CD4-positive, CD25-positive, alpha-beta regulatory T cell (primary cell): ENCODE measurements at regions not wholly inside any gene's neighbourhood (a gene's known extent, or its start where the extent isn't known, plus 50 kb on each side); places are given as distances from the start of the nearest gene placed in this dataset.
"Not testable (repeated sequence)": the region's sequence is repeated elsewhere in the genome, so short reads cannot be mapped to it uniquely, and the experiment has no call there.

Experiments used
- ATAC-seq, 2 donors: fragments of 150-1000 bp; cut with Tn5 transposase; one replicate each; pipeline ENCODE4 v1.10.0; 2021; ENCODE audit warnings: low read depth in 2 of 2, moderate number of reproducible peaks in 2 of 2, moderate library complexity in 1 of 2
- DNase-seq, 3 donors: peaks; one replicate each; pipeline versions ENCODE4 v3.0.0 to v3.0.0-alpha.2; 2012 to 2022; ENCODE audit warnings: mixed read lengths in 1 of 3
- H3K27ac ChIP-seq: one replicate; pipeline ENCODE4 v1.7.0; 2013; ENCODE audit warnings: mild to moderate bottlenecking, low read length; ENCODE audit not compliant: insufficient read depth, poor library complexity, severe bottlenecking
- H3K27me3 ChIP-seq: one replicate; pipeline ENCODE4 v1.7.0; 2013; ENCODE audit warnings: low read length; ENCODE audit not compliant: control insufficient read depth, insufficient read depth
- H3K36me3 ChIP-seq: one replicate; pipeline ENCODE4 v1.7.0; 2013; ENCODE audit warnings: mild to moderate bottlenecking, low read length, moderate library complexity; ENCODE audit not compliant: control insufficient read depth, insufficient read depth
- H3K4me1 ChIP-seq: 2 replicates; pipeline ENCODE4 v1.7.0; 2013; ENCODE audit warnings: mild to moderate bottlenecking, low read length; ENCODE audit not compliant: insufficient read depth, control insufficient read depth, poor library complexity, severe bottlenecking
- H3K4me3 ChIP-seq: one replicate; pipeline ENCODE4 v1.7.0; 2013; ENCODE audit warnings: low read depth, mild to moderate bottlenecking, low read length, moderate library complexity
- H3K9me3 ChIP-seq, 2 experiments: 1 replicate in 1 of 2; 2 replicates in 1 of 2; pipeline ENCODE4 v1.7.0; 2013; ENCODE audit warnings: low read length in 2 of 2, mild to moderate bottlenecking in 1 of 2, moderate library complexity in 1 of 2; ENCODE audit not compliant: control insufficient read depth in 2 of 2
- H3K27ac Mint-ChIP-seq, 3 donors: one replicate each; pipeline ENCODE4 v1.8.0; 2020 to 2022; ENCODE audit warnings: mild to moderate bottlenecking in 3 of 3, mixed read lengths in 3 of 3, moderate library complexity in 2 of 3
- H3K27me3 Mint-ChIP-seq: one replicate; pipeline ENCODE4 v1.8.0; 2022; ENCODE audit warnings: mild to moderate bottlenecking, mixed read lengths
- H3K36me3 Mint-ChIP-seq: one replicate; pipeline ENCODE4 v1.8.0; 2020; ENCODE audit warnings: mixed read lengths
- H3K4me1 Mint-ChIP-seq, 4 donors: one replicate each; pipeline ENCODE4 v1.8.0; 2020 to 2022; ENCODE audit warnings: mixed read lengths in 4 of 4, mild to moderate bottlenecking in 1 of 4
- H3K4me3 Mint-ChIP-seq, 4 donors: one replicate each; pipeline ENCODE4 v1.8.0; 2020 to 2022; ENCODE audit warnings: mild to moderate bottlenecking in 4 of 4, mixed read lengths in 4 of 4, moderate library complexity in 3 of 4
- H3K9me3 Mint-ChIP-seq, 7 donors: one replicate each; pipeline ENCODE4 v1.8.0; 2020 to 2022; ENCODE audit warnings: mixed read lengths in 7 of 7, mild to moderate bottlenecking in 3 of 7, moderate library complexity in 2 of 7

DNA sequence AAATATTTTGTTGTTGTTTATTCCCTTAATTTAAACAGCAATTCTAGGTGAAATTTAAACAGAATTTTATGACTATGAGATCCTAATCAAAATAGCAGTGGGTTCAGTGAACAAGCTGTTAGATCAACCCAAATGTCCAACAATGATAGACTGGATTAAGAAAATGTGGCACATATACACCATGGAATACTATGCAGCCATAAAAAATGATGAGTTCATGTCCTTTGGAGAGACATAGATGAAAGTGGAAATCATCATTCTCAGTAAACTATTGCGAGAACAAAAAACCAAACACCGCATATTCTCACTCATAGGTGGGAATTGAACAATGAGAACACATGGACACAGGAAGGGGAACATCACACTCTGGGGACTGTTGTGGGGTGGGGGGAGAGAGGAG, 407.3 kb upstream of the ADAMTSL1 start:
- not testable (repeated sequence) for H3K4me3 ChIP-seq, H3K27me3 Mint-ChIP-seq, H3K9me3 ChIP-seq, DNase-seq, H3K4me1 Mint-ChIP-seq, H3K36me3 ChIP-seq, ATAC-seq, H3K9me3 Mint-ChIP-seq, H3K4me3 Mint-ChIP-seq, H3K36me3 Mint-ChIP-seq, H3K27me3 ChIP-seq, H3K27ac ChIP-seq, H3K27ac Mint-ChIP-seq, H3K4me1 ChIP-seq

GRCh38 chr9:18067548-18068120, 406.3 kb upstream of the ADAMTSL1 start:
- H3K36me3 Mint-ChIP-seq: no peaks in the 10 kb centered on the region

GRCh38 chr9:18068900-18069299, 405.1 kb upstream of the ADAMTSL1 start:
- H3K9me3 Mint-ChIP-seq: peaks cover 0 to 2% (median 1%) of the 10 kb centered on the region in 7 donors
- H3K9me3 ChIP-seq: no peaks in the 10 kb centered on the region

More at GRCh38 chr9:18067548-18068120, 406.3 kb upstream of the ADAMTSL1 start:
- no peaks in the 10 kb centered on the region for H3K27me3 ChIP-seq
- H3K27ac ChIP-seq: no peak overlapping the region
- H3K4me3 ChIP-seq: no peak overlapping the region
- Mint-ChIP-seq H3K27me3 (no peaks in the 10 kb centered on the region), H3K4me3 (no peak overlapping the region), H3K4me1 (no peaks in the 10 kb centered on the region), H3K9me3 (peaks cover 0 to 2% (median under 1%) of the 10 kb centered on the region in 7 donors), H3K27ac (no peak overlapping the region)
- ATAC-seq: no peak
- H3K9me3 ChIP-seq: no peaks in the 10 kb centered on the region
- no peaks in the 10 kb centered on the region for H3K36me3 ChIP-seq
- DNase-seq: no peak
- no peaks in the 10 kb centered on the region for H3K4me1 ChIP-seq

DNA sequence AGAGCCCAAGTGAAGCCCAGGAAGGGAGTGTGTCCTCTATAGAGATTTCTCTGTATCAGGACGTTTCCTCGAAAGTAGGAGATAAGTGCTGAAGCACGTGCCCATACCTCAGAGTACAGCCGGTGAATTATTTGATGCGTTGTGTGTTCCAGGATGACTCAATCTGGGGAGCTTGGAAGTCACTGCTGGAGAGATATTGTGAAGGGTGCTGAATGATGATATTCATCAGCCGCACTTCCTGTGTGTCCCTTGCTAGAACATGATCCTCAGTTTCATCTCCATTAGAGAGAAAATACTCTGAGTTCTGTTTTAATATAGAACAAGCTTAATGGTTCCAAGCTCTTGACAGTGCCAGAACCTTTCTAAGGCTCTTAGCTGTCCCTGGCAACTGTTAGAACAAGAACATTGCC, 402.3 kb upstream of the ADAMTSL1 start:
- H3K27ac Mint-ChIP-seq: no peak overlapping the region

More at GRCh38 chr9:18068900-18069299, 405.1 kb upstream of the ADAMTSL1 start:
- Mint-ChIP-seq H3K4me3 (no peak overlapping the region), H3K36me3 (no peaks in the 10 kb centered on the region), H3K27me3 (no peaks in the 10 kb centered on the region), H3K27ac (no peak overlapping the region), H3K4me1 (no peaks in the 10 kb centered on the region)
- Histone ChIP-seq H3K27ac (no peak overlapping the region), H3K36me3 (no peaks in the 10 kb centered on the region), H3K4me1 (no peaks in the 10 kb centered on the region), H3K27me3 (no peaks in the 10 kb centered on the region), H3K4me3 (no peak overlapping the region)
- DNase-seq: no peak
- ATAC-seq: no peak

GRCh38 chr9:18073002-18073401, 401.0 kb upstream of the ADAMTSL1 start:
- Histone ChIP-seq H3K36me3 (no peaks in the 10 kb centered on the region), H3K4me3 (no peak overlapping the region), H3K27ac (no peak overlapping the region), H3K4me1 (no peaks in the 10 kb centered on the region), H3K9me3 (no peaks in the 10 kb centered on the region), H3K27me3 (no peaks in the 10 kb centered on the region)
- Mint-ChIP-seq H3K27ac (no peak overlapping the region), H3K4me3 (no peak overlapping the region), H3K36me3 (no peaks in the 10 kb centered on the region), H3K27me3 (no peaks in the 10 kb centered on the region), H3K4me1 (no peaks in the 10 kb centered on the region), H3K9me3 (peaks cover 0 to 7% (median 1%) of the 10 kb centered on the region in 7 donors)
- ATAC-seq (no peak), DNase-seq (no peak)

More for the DNA sequence above, 402.3 kb upstream of the ADAMTSL1 start:
- H3K4me3 Mint-ChIP-seq: no peak overlapping the region
- no peak for ATAC-seq
- Histone ChIP-seq H3K4me3 (no peak overlapping the region), H3K36me3 (no peaks in the 10 kb centered on the region), H3K27ac (no peak overlapping the region), H3K4me1 (no peaks in the 10 kb centered on the region), H3K27me3 (no peaks in the 10 kb centered on the region), H3K9me3 (no peaks in the 10 kb centered on the region)
- H3K9me3 Mint-ChIP-seq: peaks cover 0 to 6% (median 1%) of the 10 kb centered on the region in 7 donors
- no peak for DNase-seq
- no peaks in the 10 kb centered on the region for H3K4me1 Mint-ChIP-seq
- no peaks in the 10 kb centered on the region for H3K36me3 Mint-ChIP-seq
- H3K27me3 Mint-ChIP-seq: no peaks in the 10 kb centered on the region

GRCh38 chr9:18074041-18074440, 399.9 kb upstream of the ADAMTSL1 start:
- no peak overlapping the region for H3K27ac Mint-ChIP-seq
- Histone ChIP-seq H3K36me3 (no peaks in the 10 kb centered on the region), H3K27ac (no peak overlapping the region), H3K9me3 (no peaks in the 10 kb centered on the region), H3K27me3 (no peaks in the 10 kb centered on the region), H3K4me1 (no peaks in the 10 kb centered on the region), H3K4me3 (no peak overlapping the region)
- no peaks in the 10 kb centered on the region for H3K4me1 Mint-ChIP-seq
- H3K4me3 Mint-ChIP-seq: no peak overlapping the region
- H3K36me3 Mint-ChIP-seq: no peaks in the 10 kb centered on the region
- peaks cover 0 to 8% (median 1%) of the 10 kb centered on the region in 7 donors for H3K9me3 Mint-ChIP-seq
- no peaks in the 10 kb centered on the region for H3K27me3 Mint-ChIP-seq
- DNase-seq: no peak
- no peak for ATAC-seq

DNA sequence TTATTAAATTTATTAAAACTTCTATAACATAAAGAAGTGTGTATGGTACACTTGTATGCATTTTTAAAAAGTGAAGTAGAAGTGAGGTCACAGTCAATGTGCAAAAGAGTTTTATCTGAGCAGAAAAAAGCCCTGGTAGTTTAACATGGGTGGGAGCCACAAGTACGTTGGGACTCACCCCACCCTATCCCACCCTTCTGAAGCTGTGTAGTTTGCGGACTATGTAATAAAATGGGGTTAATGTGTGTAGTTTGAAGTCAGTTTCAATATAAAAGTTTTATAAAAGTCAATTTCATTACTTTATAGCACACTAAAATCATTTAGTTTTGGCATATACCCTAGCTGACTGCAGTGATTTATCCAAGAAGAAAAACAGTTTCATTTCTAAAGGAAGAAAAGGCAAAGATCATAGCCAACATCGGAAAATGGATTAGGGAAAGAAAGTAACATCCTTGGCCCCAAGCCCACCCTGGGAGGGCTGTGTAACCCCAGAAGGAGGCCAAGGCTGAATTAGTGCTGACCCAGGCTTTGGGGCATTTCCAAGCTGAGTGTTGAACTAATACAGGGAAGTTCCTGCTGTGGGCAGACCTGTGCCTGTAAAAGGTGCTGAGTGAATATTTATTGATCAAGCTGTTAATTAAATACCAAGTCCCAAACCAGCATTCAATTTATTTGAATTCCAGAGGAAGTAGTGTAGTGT, 398.6 kb upstream of the ADAMTSL1 start:
- Histone ChIP-seq H3K36me3 (no peaks in the 10 kb centered on the region), H3K9me3 (no peaks in the 10 kb centered on the region), H3K4me3 (no peak overlapping the region), H3K27me3 (no peaks in the 10 kb centered on the region), H3K4me1 (no peaks in the 10 kb centered on the region), H3K27ac (no peak overlapping the region)
- no peak for DNase-seq
- Mint-ChIP-seq H3K9me3 (peaks cover 0 to 8% (median 5%) of the 10 kb centered on the region in 7 donors), H3K36me3 (no peaks in the 10 kb centered on the region), H3K4me1 (no peaks in the 10 kb centered on the region), H3K27ac (no peak overlapping the region), H3K4me3 (no peak overlapping the region), H3K27me3 (no peaks in the 10 kb centered on the region)
- ATAC-seq: no peak
